ENCODE measurements at regions not wholly inside any gene's neighbourhood (a gene's known extent, or its start where the extent isn't known, plus 50 kb on each side); places are given as distances from the start of the nearest gene placed in this dataset.

- H3K9me3 ChIP-seq (replicated peaks; ENCODE audit: insufficient read depth, low read length) = no peaks in the 10 kb centered on the region
- H3F3A ChIP-seq (ENCODE audit: insufficient read depth, low read length) = no peaks in the 10 kb centered on the region
- H3K4me3 ChIP-seq (ENCODE audit: low read length) = no peak overlapping the region
- no peaks in the 10 kb centered on the region for H3K4me1 ChIP-seq (ENCODE audit: low read length)
- H3K9ac ChIP-seq (ENCODE audit: low read length) = no peak overlapping the region
- no peaks in the 10 kb centered on the region for H3K36me3 ChIP-seq (replicated peaks; ENCODE audit: insufficient read depth, low read length)
- no peaks in the 10 kb centered on the region for H4K20me1 ChIP-seq (ENCODE audit: insufficient read depth, low read length)
- H3K27ac ChIP-seq (ENCODE audit: low read length) = no peak overlapping the region
- H3K9me2 ChIP-seq (replicated peaks; ENCODE audit: insufficient read depth, low read length) = no peaks in the 10 kb centered on the region
- DNase-seq = no peak
- no peak overlapping the region for H3K4me2 ChIP-seq (ENCODE audit: low read depth, low read length)
- H3K79me2 ChIP-seq (ENCODE audit: low read length) = no peaks in the 10 kb centered on the region
- H2AFZ ChIP-seq (ENCODE audit: low read length) = no peak overlapping the region
- TF ChIP-seq, protein P1, sequence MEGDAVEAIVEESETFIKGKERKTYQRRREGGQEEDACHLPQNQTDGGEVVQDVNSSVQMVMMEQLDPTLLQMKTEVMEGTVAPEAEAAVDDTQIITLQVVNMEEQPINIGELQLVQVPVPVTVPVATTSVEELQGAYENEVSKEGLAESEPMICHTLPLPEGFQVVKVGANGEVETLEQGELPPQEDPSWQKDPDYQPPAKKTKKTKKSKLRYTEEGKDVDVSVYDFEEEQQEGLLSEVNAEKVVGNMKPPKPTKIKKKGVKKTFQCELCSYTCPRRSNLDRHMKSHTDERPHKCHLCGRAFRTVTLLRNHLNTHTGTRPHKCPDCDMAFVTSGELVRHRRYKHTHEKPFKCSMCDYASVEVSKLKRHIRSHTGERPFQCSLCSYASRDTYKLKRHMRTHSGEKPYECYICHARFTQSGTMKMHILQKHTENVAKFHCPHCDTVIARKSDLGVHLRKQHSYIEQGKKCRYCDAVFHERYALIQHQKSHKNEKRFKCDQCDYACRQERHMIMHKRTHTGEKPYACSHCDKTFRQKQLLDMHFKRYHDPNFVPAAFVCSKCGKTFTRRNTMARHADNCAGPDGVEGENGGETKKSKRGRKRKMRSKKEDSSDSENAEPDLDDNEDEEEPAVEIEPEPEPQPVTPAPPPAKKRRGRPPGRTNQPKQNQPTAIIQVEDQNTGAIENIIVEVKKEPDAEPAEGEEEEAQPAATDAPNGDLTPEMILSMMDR (IDR thresholded peaks at IDR 0.05; ENCODE audit: low read length) = no peak
- TF ChIP-seq EZH2phosphoT487 (IDR thresholded peaks at IDR 0.05; ENCODE audit: low read length) (no peak), EZH2 (optimal IDR thresholded peaks at IDR 0.05; ENCODE audit: low read depth, low read length) (no peak)
- H3K27me3 ChIP-seq (replicated peaks; ENCODE audit: insufficient read depth, low read length) = no peaks in the 10 kb centered on the region
These were observed 134.9 kb downstream of the RHOU start for GRCh38 chr1:228870041-228870713.

DNA sequence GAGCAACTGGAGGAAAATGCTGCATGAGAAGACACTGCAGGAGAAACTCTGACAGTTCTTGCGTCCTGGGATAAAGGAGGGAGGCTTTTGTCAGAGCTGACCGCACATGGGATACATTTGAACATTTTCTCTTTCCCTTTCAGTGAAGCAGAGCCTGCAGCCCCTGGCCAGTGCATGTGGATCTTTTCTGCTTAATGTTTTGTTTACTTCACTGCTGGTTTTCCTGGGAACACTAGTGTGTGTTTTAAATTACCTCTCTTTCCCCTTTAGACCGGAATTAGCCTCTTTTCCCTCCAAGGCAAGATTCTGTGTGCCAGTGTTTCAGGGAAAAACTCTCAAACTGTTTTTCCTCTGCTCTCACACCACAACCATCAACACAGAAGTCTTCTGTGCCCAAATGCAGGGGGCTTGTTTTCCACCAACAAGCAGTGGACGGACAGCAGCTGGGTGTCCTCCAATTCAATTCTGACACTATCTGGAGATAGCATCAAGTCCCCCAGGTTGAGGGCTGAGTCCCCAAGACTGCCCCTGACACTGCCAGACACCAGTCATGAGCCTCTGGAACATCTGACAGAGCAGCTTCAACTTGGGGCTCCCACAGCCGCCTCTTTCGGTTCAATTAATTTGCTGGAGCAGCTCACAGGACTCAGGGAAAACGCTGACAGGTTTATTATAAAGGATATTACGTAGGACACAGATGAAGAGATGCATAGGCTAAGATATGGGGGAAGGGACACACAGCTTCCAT, 136.2 kb downstream of the RHOU start:
- Histone ChIP-seq H2AFZ (ENCODE audit: low read length) (no peak overlapping the region), H3F3A (ENCODE audit: insufficient read depth, low read length) (no peaks in the 10 kb centered on the region), H3K4me3 (ENCODE audit: low read length) (no peak overlapping the region), H3K27ac (ENCODE audit: low read length) (no peak overlapping the region), H4K20me1 (ENCODE audit: insufficient read depth, low read length) (no peaks in the 10 kb centered on the region), H3K36me3 (replicated peaks; ENCODE audit: insufficient read depth, low read length) (no peaks in the 10 kb centered on the region), H3K79me2 (ENCODE audit: low read length) (no peaks in the 10 kb centered on the region), H3K9me2 (replicated peaks; ENCODE audit: insufficient read depth, low read length) (no peaks in the 10 kb centered on the region), H3K27me3 (replicated peaks; ENCODE audit: insufficient read depth, low read length) (no peaks in the 10 kb centered on the region), H3K4me1 (ENCODE audit: low read length) (no peaks in the 10 kb centered on the region), H3K9ac (ENCODE audit: low read length) (no peak overlapping the region), H3K4me2 (ENCODE audit: low read depth, low read length) (no peak overlapping the region), H3K9me3 (replicated peaks; ENCODE audit: insufficient read depth, low read length) (no peaks in the 10 kb centered on the region)
- TF ChIP-seq EZH2 (optimal IDR thresholded peaks at IDR 0.05; ENCODE audit: low read depth, low read length) = no peak
- TF ChIP-seq, protein P1 (IDR thresholded peaks at IDR 0.05; ENCODE audit: low read length) = no peak
- TF ChIP-seq EZH2phosphoT487 (IDR thresholded peaks at IDR 0.05; ENCODE audit: low read length) = no peak
- no peak for DNase-seq

DNA sequence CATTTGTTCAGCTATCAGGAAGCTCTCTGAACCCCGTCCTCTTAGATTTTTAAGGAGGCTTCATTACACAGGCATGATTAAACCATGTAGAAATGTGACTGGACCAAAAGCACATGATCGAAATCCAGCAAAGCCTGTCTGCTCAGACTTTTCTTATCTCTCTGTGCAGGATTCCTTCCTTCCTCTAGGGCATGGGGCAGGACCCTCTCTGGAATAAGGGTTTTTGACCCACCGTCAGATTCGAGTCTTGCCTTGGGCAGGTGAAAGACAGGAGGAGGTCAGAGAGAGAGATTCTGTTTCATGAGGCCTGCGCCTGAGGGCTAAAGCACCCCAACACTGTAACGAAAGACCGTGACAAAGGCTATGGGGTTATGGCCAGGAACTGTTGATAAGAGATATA, 136.8 kb downstream of the RHOU start:
- no peaks in the 10 kb centered on the region for H3K4me1 ChIP-seq (ENCODE audit: low read length)

More for the DNA sequence above, 136.8 kb downstream of the RHOU start:
- no peaks in the 10 kb centered on the region for H3K9me3 ChIP-seq (replicated peaks; ENCODE audit: insufficient read depth, low read length)
- TF ChIP-seq EZH2 (optimal IDR thresholded peaks at IDR 0.05; ENCODE audit: low read depth, low read length) = no peak
- TF ChIP-seq, protein P1 (IDR thresholded peaks at IDR 0.05; ENCODE audit: low read length) = no peak
- no peaks in the 10 kb centered on the region for H4K20me1 ChIP-seq (ENCODE audit: insufficient read depth, low read length)
- no peaks in the 10 kb centered on the region for H3K79me2 ChIP-seq (ENCODE audit: low read length)
- no peak overlapping the region for H2AFZ ChIP-seq (ENCODE audit: low read length)
- no peak overlapping the region for H3K27ac ChIP-seq (ENCODE audit: low read length)
- no peaks in the 10 kb centered on the region for H3K27me3 ChIP-seq (replicated peaks; ENCODE audit: insufficient read depth, low read length)
- H3K4me2 ChIP-seq (ENCODE audit: low read depth, low read length) = no peak overlapping the region
- H3K4me3 ChIP-seq (ENCODE audit: low read length) = no peak overlapping the region
- no peak for DNase-seq
- H3K9ac ChIP-seq (ENCODE audit: low read length) = no peak overlapping the region
- H3K36me3 ChIP-seq (replicated peaks; ENCODE audit: insufficient read depth, low read length) = no peaks in the 10 kb centered on the region
- H3F3A ChIP-seq (ENCODE audit: insufficient read depth, low read length) = no peaks in the 10 kb centered on the region
- no peaks in the 10 kb centered on the region for H3K9me2 ChIP-seq (replicated peaks; ENCODE audit: insufficient read depth, low read length)
